Right lobe of liver (tissue), 6 donors: ENCODE measurements at regions not wholly inside any gene's neighbourhood (a gene's known extent, or its start where the extent isn't known, plus 50 kb on each side); places are given as distances from the start of the nearest gene placed in this dataset.

Experiments used
- ATAC-seq, 4 donors: fragments of 200-7000 bp; cut with Tn5 transposase; one replicate each; pipeline ENCODE4 v1.9.1; 2020; ENCODE audit warnings: mild to moderate bottlenecking in 4 of 4, moderate library complexity in 4 of 4
- DNase-seq, 3 donors: peaks; one replicate each; pipeline ENCODE4 v3.0.0-alpha.2; 2020
- H3K27ac ChIP-seq, 3 donors: fragments of 200-600 bp; one replicate each; pipeline ENCODE4 v1.8.0; 2022
- H3K27me3 ChIP-seq, 2 donors: fragments of 200-600 bp; one replicate each; pipeline ENCODE4 v1.8.0; 2022
- H3K36me3 ChIP-seq, 4 donors: fragments of 200-600 bp; sonication (generic) in 1 of 4; one replicate each; pipeline versions ENCODE4 v1.5.1 to v1.8.0; 2017 to 2022; ENCODE audit warnings: control low read depth in 1 of 4
- H3K4me1 ChIP-seq, 4 donors: fragments of 200-600 bp; sonication (generic) in 1 of 4; one replicate each; pipeline versions ENCODE4 v1.5.1 to v1.8.0; 2017 to 2022; ENCODE audit warnings: control low read depth in 1 of 4
- H3K4me3 ChIP-seq, 3 donors: fragments of 200-600 bp; one replicate each; pipeline ENCODE4 v1.8.0; 2022
- H3K9me3 ChIP-seq, 4 donors: fragments of 200-600 bp; sonication (generic) in 1 of 4; one replicate each; pipeline versions ENCODE4 v1.5.1 to v1.8.0; 2017 to 2022; ENCODE audit warnings: control low read depth in 1 of 4
- CTCF ChIP-seq, 4 donors: fragments of 200-600 bp in 3 of 4; fragments of 450-650 bp in 1 of 4; IDR thresholded peaks; one replicate each; pipeline versions ENCODE4 v1.5.1 to v1.8.0; 2016 to 2022; ENCODE audit warnings: antibody characterized with exemption in 4 of 4, mild to moderate bottlenecking in 2 of 4
- POLR2A ChIP-seq: fragments of 450-650 bp; IDR thresholded peaks from one replicate; pipeline ENCODE4 v1.6.1; 2017; ENCODE audit warnings: antibody characterized with exemption, mild to moderate bottlenecking
- WGBS: methylation state at CpG from one replicate; pipeline ENCODE4 v1.1.6; 2018; ENCODE audit warnings: low coverage, low lambda C conversion rate; ENCODE audit not compliant: insufficient coverage; ENCODE audit errors: missing lambda C conversion rate; 5-methylcytosine and 5-hydroxymethylcytosine counted together
- intact Hi-C, 2 donors: fragments of 100-400 bp; cut with DNase I; formaldehyde crosslinking; loops; one replicate each; pipeline versions ENCODE4 v1.11.2 to v1.14.1; 2022
- donor health status: DM: no; HTN: yes; CAD: no.
- donor health status: DM: no; HTN: no; CAD: no.
- donor health status: DM: no; HTN: no; CAD: no.
- donor health status: DM: no; HTN: yes; CAD: no.
- donor health status: DM: no; HTN: yes; CAD: no.

- H3K4me3 ChIP-seq, result no peak overlapping the region
- intact Hi-C loops, result no loop called here
- no peaks in the 10 kb centered on the region for H3K4me1 ChIP-seq
- TF ChIP-seq CTCF (IDR thresholded peaks at IDR 0.05), result no peak
- TF ChIP-seq POLR2A, result no peak
- H3K27me3 ChIP-seq, result no peaks in the 10 kb centered on the region
- no peak overlapping the region for H3K27ac ChIP-seq
- no peaks in the 10 kb centered on the region for H3K36me3 ChIP-seq
- ATAC-seq, result no peak
- WGBS, result 56% methylated on average over 2 of the region's 2 CpGs
- no peaks in the 10 kb centered on the region for H3K9me3 ChIP-seq
- no peak for DNase-seq
Measured at GRCh38 chr20:39294137-39294725, 332.1 kb downstream of the DHX35 start.

DNA sequence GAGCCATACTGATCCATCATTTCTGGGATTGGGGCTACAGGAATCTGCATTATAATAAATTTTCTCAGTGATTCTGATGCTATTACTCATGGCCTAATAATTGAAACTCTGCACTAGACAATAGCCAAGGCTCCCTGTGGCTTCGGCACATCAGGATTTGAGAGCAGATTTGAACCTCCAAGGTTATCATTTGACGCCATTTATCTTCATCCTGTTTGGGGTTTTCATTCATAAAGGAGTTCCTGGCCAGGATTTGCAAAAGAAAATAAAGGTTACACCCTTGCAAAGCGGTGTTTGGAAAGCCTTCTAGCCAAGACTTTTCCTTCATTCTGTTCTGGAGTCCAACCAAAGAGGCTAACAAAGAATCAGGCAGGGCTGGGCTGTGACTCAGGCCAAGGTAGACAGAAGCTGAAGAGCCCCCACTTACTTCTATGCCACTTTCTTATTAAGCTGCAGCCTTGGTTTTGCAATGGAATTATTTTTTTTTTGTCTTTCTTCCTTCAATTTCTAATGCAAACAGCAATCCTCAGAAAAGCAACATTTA, 330.1 kb downstream of the DHX35 start:
- Histone ChIP-seq H3K27me3 (no peaks in the 10 kb centered on the region), H3K4me1 (no peaks in the 10 kb centered on the region), H3K4me3 (no peak overlapping the region), H3K27ac (no peak overlapping the region), H3K9me3 (no peaks in the 10 kb centered on the region), H3K36me3 (no peaks in the 10 kb centered on the region)
- intact Hi-C loops, result no loop called here
- WGBS, result 41% methylated on average over 3 of the region's 3 CpGs
- no peak for DNase-seq
- no peak for ATAC-seq
- no peak for TF ChIP-seq POLR2A
- TF ChIP-seq CTCF (IDR thresholded peaks at IDR 0.05), result no peak

- Histone ChIP-seq H3K4me3 (no peak overlapping the region), H3K4me1 (no peaks in the 10 kb centered on the region), H3K36me3 (no peaks in the 10 kb centered on the region), H3K9me3 (no peaks in the 10 kb centered on the region), H3K27me3 (no peaks in the 10 kb centered on the region), H3K27ac (no peak overlapping the region)
- WGBS, result 50% methylated on average over 5 of the region's 5 CpGs
- ATAC-seq (no peak), DNase-seq (no peak)
- TF ChIP-seq CTCF (IDR thresholded peaks at IDR 0.05) (no peak), POLR2A (no peak)
- intact Hi-C loops, result no loop called here
Measured at GRCh38 chr20:39291301-39291700, 329.2 kb downstream of the DHX35 start.

DNA sequence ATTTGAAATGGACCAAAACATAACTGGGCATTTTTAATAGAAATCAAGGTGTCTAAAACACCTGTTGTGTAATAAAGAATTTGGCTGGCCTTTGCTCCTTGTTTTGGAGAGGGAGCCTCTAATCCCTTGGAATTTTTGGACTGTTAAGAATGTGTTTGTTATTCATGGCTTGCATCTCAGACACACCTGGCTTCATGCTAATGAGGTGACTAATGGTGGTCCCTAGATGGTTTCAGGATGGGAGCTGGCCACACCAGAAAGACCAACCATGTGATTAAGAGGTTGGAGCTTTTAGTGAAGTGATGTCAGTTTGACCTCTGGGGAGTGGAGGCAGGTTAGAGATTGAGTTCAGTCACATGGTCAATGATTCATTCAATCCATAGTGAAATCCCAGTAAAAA, 328.4 kb downstream of the DHX35 start:
- ATAC-seq, result no peak
- no peaks in the 10 kb centered on the region for H3K9me3 ChIP-seq

More for the DNA sequence above, 328.4 kb downstream of the DHX35 start:
- Histone ChIP-seq H3K4me1 (no peaks in the 10 kb centered on the region), H3K4me3 (no peak overlapping the region), H3K36me3 (no peaks in the 10 kb centered on the region), H3K27me3 (no peaks in the 10 kb centered on the region), H3K27ac (no peak overlapping the region)
- TF ChIP-seq CTCF (IDR thresholded peaks at IDR 0.05), result no peak
- TF ChIP-seq POLR2A, result no peak
- intact Hi-C loops, result no loop called here
- DNase-seq, result no peak
